ENCODE measurements at regions not wholly inside any gene's neighbourhood (a gene's known extent, or its start where the extent isn't known, plus 50 kb on each side); places are given as distances from the start of the nearest gene placed in this dataset.

DNA sequence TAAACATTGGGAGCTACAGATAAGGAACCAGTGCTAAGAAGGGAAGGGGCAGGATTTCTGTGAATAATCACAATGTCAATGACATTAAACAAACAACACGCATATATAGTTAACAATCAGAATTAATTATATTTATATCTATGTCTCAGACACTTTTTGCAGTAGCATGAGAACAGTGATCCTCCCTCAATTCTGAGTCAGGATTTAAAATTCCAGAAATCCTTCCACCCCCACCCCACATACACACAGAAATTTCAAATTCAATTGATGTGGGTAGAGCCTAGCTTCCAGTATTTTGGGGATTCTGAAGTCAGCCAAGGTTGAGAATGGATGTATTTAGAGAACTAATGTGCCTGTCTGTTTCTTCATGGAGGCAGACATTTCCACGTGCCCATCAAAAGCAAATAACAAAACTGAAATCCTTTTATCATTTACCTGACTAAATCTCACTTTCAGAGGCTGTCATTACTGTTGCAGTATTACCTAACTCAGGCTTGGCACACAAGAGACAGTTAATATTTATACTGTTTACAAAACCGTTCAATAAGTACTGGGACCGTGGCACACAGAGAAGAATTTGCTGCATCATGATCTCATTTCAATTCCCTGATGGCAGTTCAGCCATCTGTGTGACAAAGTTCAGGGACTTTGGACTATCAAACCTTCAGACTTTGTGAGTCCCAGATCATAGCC, 116.6 kb upstream of the PALS2 start:
- TF ChIP-seq, protein P1, sequence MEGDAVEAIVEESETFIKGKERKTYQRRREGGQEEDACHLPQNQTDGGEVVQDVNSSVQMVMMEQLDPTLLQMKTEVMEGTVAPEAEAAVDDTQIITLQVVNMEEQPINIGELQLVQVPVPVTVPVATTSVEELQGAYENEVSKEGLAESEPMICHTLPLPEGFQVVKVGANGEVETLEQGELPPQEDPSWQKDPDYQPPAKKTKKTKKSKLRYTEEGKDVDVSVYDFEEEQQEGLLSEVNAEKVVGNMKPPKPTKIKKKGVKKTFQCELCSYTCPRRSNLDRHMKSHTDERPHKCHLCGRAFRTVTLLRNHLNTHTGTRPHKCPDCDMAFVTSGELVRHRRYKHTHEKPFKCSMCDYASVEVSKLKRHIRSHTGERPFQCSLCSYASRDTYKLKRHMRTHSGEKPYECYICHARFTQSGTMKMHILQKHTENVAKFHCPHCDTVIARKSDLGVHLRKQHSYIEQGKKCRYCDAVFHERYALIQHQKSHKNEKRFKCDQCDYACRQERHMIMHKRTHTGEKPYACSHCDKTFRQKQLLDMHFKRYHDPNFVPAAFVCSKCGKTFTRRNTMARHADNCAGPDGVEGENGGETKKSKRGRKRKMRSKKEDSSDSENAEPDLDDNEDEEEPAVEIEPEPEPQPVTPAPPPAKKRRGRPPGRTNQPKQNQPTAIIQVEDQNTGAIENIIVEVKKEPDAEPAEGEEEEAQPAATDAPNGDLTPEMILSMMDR (IDR thresholded peaks at IDR 0.05; ENCODE audit: control insufficient read depth, extremely low read depth, insufficient read depth), result no peak
- DNase-seq (ENCODE audit: low read depth), result no peak
- H3K4me3 ChIP-seq (ENCODE audit: low read depth, low read length), result no peak overlapping the region

DNA sequence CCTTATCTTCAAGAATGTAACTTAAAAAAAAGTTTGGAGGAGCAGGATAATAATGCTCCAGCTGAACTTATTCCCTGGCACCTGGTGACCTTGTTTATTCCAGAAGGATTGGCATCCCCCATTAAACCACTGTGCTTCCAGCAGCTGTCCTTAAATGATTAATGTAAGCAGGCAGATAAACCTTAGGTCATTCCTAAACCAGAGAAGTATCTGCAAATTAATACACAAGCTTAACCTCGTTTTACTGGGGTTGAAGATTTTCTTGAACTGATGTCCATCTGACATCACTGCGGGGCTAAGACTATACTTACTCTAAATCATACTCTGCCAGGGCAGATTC, 116.1 kb upstream of the PALS2 start:
- no peak for DNase-seq (ENCODE audit: low read depth)
- TF ChIP-seq, protein P1 (IDR thresholded peaks at IDR 0.05; ENCODE audit: control insufficient read depth, extremely low read depth, insufficient read depth), result no peak
- H3K4me3 ChIP-seq (ENCODE audit: low read depth, low read length), result no peak overlapping the region

DNA sequence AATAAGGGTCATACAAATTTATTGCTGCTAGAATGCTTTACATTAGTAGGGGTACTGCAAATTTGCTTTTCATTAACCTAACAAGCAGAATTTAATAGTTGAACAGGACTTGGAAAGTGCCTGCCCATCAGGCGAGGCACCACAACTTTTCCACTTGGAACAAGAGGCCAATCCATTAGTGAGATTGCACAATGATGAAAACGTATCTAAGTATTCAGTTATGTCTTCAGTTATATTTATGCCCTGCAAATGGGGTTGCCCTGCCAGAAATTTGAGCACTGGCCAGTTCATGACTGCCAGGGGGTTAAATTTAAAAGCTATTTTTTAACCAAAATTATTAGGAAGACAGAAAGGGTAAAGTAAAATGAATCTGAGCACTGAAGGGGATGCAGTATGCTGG, 111.1 kb upstream of the PALS2 start:
- no peak for DNase-seq (ENCODE audit: low read depth)
- TF ChIP-seq, protein P1 (IDR thresholded peaks at IDR 0.05; ENCODE audit: control insufficient read depth, extremely low read depth, insufficient read depth), result no peak
- H3K4me3 ChIP-seq (ENCODE audit: low read depth, low read length), result no peak overlapping the region

DNA sequence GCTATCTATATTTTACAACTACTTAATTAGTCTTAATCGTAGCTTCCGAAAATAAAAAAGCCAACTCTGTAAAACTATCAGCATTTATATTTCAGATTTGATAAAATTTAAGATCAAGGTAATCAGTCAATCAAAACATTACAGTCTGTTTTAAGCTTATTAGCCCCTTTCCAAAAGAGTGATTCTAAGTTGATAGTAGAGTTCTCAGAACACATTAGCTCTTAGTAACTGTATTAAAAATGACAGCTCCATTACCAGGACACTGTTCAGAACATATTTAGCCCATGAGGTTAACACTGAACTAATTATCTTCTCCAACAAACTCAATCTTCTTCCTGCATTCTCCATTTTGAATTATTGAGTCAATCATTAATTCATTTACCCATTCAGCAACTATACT, 110.3 kb upstream of the PALS2 start:
- TF ChIP-seq, protein P1 (IDR thresholded peaks at IDR 0.05; ENCODE audit: control insufficient read depth, extremely low read depth, insufficient read depth), result no peak
- DNase-seq (ENCODE audit: low read depth), result no peak
- H3K4me3 ChIP-seq (ENCODE audit: low read depth, low read length), result no peak overlapping the region

- no peak for DNase-seq (ENCODE audit: low read depth)
- no peak overlapping the region for H3K4me3 ChIP-seq (ENCODE audit: low read depth, low read length)
- TF ChIP-seq, protein P1 (IDR thresholded peaks at IDR 0.05; ENCODE audit: control insufficient read depth, extremely low read depth, insufficient read depth), result no peak
Measured at GRCh38 chr7:24463474-24463873, 109.8 kb upstream of the PALS2 start.

DNA sequence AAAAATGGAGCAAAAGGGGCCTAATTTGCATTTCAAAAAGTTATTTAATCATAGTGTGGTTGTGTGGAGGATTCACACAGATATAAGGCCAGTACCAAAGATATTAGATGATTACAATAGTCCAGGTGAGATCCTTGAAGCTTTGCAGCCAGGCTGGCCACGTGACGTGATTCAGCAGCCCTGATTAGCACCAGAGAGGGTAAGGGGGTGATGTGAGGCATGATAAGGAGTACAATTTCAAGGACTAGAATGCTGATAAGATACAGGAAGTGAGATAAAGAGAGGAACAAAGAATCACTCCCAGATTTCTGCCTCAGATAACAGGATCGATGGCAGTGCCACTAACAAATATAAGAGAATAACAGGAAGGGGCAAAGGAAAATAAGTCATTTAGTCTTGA, 108.4 kb upstream of the PALS2 start:
- no peak overlapping the region for H3K4me3 ChIP-seq (ENCODE audit: low read depth, low read length)
- TF ChIP-seq, protein P1 (IDR thresholded peaks at IDR 0.05; ENCODE audit: control insufficient read depth, extremely low read depth, insufficient read depth), result no peak
- no peak for DNase-seq (ENCODE audit: low read depth)

GRCh38 chr7:24466168-24466768, 107.0 kb upstream of the PALS2 start:
- no peak overlapping the region for H3K4me3 ChIP-seq (ENCODE audit: low read depth, low read length)
- DNase-seq (ENCODE audit: low read depth), result no peak
- TF ChIP-seq, protein P1 (IDR thresholded peaks at IDR 0.05; ENCODE audit: control insufficient read depth, extremely low read depth, insufficient read depth), result no peak
